ENCODE measurements at regions not wholly inside any gene's neighbourhood (a gene's known extent, or its start where the extent isn't known, plus 50 kb on each side); places are given as distances from the start of the nearest gene placed in this dataset.

GRCh38 chr19:29325241-29325975 lies 112.5 kb upstream of the UQCRFS1 start:
- H3K9me3 Mint-ChIP-seq (ENCODE audit: insufficient read depth) = peaks cover 4% of the 10 kb centered on the region
- H3K4me3 Mint-ChIP-seq = no peak overlapping the region

More at GRCh38 chr19:29325241-29325975, 112.5 kb upstream of the UQCRFS1 start:
- H3K27me3 Mint-ChIP-seq = no peaks in the 10 kb centered on the region
- H3K27me3 ChIP-seq (replicated peaks in 1 of 4; ENCODE audit: control extremely low read depth in 1 of 4, control insufficient read depth in 3 of 4, insufficient read depth in 4 of 4, low read length in 3 of 4) = no peaks in the 10 kb centered on the region
- no peak overlapping the region for H2AFZ ChIP-seq (ENCODE audit: insufficient read depth, low read depth, low read length, poor library complexity, severe bottlenecking)
- ChIA-PET CTCF (no interaction called here), POLR2A (no interaction called here)
- H3K4me1 Mint-ChIP-seq = no peaks in the 10 kb centered on the region
- H3K4me2 ChIP-seq (replicated peaks; ENCODE audit: low read depth, low read length, poor library complexity, severe bottlenecking) = no peak overlapping the region
- no peak for TF ChIP-seq EZH2 (IDR thresholded peaks at IDR 0.05; ENCODE audit: borderline replicate concordance, insufficient read depth, low read depth, low read length, poor library complexity, severe bottlenecking)
- TF ChIP-seq CTCF (IDR thresholded peaks at IDR 0.05) = no peak
- H3K9ac ChIP-seq (ENCODE audit: low read length) = no peak overlapping the region
- intact Hi-C loops (cut with micrococcal nuclease) = no loop called here
- H3K79me2 ChIP-seq (ENCODE audit: control insufficient read depth, insufficient read depth, low read length) = no peaks in the 10 kb centered on the region
- H3K4me1 ChIP-seq (ENCODE audit: control insufficient read depth in 2 of 2, insufficient read depth in 2 of 2, low read length in 2 of 2) = no peaks in the 10 kb centered on the region
- H3K9me3 ChIP-seq (ENCODE audit: control extremely low read depth in 1 of 3, control insufficient read depth in 2 of 3, insufficient read depth in 1 of 3, low read length in 2 of 3) = peaks cover 0 to 39% (median 0%) of the 10 kb centered on the region in 3 donors
- ATAC-seq (ENCODE audit: low read depth) (no peak), DNase-seq (no peak)
- no peak overlapping the region for H3K27ac Mint-ChIP-seq
- no peak overlapping the region for H3K27ac ChIP-seq (ENCODE audit: low read length in 2 of 2)
- no peak overlapping the region for H3K4me3 ChIP-seq (ENCODE audit: control extremely low read depth in 1 of 5, extremely low read depth in 1 of 5, insufficient read depth in 1 of 5, low read depth in 2 of 5, low read length in 4 of 5)
- no peaks in the 10 kb centered on the region for H4K20me1 ChIP-seq (ENCODE audit: control insufficient read depth, insufficient read depth, low read length, poor library complexity, severe bottlenecking)
- WGBS (ENCODE audit: insufficient coverage) = 69% methylated on average over 8 of the region's 11 CpGs
- H3K36me3 ChIP-seq (replicated peaks in 1 of 2; ENCODE audit: control extremely low read depth in 1 of 2, control insufficient read depth in 1 of 2, extremely low read depth in 1 of 2, insufficient read depth in 2 of 2, low read length in 1 of 2) = no peaks in the 10 kb centered on the region
